ENCODE measurements at regions not wholly inside any gene's neighbourhood (a gene's known extent, or its start where the extent isn't known, plus 50 kb on each side); places are given as distances from the start of the nearest gene placed in this dataset.
"Not testable (repeated sequence)": the region's sequence is repeated elsewhere in the genome, so short reads cannot be mapped to it uniquely, and the experiment has no call there.

DNA sequence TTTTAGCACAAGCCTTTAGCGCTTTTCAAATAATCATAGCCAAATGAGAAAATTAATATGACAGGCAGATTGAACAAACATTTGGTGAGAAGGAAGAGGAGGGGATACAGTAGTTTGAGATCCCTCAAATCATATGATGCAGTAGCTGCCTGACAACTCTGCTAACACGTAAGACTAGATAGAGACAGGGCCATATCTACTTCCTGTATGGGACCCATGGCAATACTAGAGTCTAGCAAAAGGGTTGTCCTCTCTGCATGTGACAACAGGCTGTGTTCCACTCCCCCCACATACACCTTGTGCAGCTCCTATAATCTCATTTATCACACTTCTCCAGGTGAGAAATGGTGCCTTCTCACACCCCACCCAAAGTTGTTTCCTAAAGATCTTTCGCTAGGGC lies 106.3 kb upstream of the NBPF26 start:
- DNase-seq, result not testable (repeated sequence)

DNA sequence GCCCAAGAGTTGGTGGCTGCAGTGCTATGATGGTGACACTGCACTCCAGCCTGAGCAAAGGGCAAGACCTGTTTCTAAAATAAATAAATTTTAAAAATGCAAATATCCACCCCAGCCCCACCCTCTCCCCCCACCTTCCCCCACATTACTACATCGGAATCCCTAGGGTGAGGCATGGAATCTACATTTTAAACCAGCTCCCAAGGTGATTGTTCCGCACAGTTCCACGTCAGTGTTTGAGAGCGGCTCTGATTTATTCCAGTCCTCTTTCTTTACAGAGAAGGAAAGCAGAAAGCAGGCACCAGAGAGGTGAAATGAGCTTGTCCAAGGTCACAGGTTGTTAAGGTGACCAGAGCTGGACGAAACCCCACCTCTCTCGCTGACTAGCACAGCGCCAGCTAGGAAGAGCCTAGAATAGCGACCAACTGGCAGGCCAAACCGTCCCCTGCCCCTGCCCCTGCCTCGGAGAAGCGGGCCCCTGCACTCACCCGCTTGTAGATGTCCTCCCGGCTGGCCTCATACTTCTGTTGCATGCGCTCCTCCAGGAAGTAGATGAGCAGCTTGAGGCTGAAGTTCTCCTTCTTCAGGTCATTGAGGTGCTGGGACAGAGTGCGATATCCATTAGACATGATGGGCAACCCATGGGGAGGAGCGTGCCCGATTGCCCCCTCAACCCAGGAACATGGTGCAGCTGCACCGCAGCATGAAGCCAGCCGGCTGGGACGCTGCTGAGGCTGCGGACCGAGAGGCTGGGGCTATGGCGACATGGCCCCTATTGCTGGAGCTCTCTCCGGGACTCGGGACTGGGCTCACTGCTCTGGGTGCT lies 103.7 kb upstream of the NBPF26 start:
- not testable (repeated sequence) for DNase-seq

DNA sequence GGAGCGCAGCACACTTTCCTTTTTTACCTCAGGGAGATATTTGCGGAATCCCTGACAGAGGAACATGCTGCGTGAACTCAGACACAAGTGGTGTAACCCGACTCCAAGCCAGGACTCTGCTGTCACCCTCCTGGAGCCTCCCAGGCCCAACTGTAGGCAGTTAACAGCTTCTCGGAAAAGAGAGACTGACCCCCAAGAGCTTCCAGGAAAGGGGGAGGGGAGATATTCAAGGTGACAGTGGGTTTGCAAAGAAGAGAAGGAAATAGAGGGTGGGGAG lies 103.1 kb upstream of the NBPF26 start:
- DNase-seq, result not testable (repeated sequence)

DNA sequence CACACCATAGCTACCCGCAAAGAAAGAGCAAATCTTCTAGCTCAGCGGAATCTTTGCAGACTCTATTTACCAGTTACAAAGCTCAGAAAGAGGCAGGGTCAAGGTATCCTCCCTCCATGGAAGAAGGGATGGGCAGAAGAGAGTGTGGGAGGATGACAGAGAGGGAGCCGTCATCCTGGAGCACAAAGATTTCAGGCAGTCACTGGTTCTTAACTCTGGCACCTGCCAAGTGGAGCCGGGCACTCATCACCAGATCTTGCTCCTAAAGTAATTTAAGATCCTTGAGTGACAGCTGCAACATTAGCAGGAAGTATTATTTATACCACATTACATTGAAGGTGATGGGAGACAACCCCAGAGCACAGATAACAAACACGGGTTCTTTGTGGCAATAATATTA lies 102.5 kb upstream of the NBPF26 start:
- DNase-seq, result not testable (repeated sequence)

GRCh38 chr1:120623539-120623938 lies 100.2 kb upstream of the NBPF26 start:
- DNase-seq, result not testable (repeated sequence)

GRCh38 chr1:120624565-120625064 lies 99.1 kb upstream of the NBPF26 start:
- DNase-seq, result not testable (repeated sequence)

- not testable (repeated sequence) for DNase-seq
Observed at GRCh38 chr1:120629832-120630455, 93.8 kb upstream of the NBPF26 start.

DNA sequence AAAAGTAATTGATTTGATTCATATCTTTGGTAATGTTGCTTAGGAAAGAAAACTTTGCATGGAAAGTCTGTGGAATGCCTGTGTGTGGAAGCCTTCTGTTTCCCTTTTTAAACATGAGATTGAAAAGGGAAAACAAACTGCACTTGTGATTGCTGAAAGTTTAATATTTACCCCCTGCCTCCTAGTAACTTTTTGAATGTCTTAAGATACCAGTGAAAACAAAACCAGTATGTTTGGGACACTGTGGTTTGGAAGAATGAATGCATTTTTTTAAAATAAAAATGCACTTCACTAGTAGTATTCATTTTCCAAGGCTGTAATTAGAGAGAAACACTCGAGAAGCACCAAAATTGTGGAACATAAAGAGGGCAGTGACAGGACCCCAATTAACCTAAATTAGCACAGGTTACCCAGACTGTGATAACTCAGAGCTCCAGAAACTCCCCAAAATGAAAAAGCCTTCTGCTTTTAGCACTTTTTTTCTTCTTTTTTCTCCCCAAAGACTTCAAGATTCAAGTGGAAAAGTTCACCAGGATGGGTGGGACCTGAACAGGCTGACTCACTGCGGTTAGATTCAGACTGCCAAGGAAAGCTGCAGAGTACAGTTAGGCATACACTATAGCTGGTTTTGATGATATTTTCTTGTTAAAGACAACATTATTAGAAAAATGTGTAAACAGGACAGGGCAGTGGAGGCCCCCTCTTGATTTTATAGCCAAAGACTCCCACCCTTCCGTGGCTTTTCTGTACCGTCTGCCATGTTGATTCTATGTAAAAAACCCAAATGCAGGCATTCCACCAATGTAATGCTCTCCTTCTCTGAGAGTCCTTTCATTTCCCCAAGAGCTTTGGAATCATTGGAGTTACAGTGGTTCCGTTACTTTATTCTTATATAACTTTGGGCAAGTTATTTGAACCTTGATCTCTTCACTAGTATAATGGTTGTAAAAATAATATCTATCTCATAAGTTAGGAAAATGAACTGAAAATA lies 88.6 kb upstream of the NBPF26 start:
- not testable (repeated sequence) for DNase-seq

DNA sequence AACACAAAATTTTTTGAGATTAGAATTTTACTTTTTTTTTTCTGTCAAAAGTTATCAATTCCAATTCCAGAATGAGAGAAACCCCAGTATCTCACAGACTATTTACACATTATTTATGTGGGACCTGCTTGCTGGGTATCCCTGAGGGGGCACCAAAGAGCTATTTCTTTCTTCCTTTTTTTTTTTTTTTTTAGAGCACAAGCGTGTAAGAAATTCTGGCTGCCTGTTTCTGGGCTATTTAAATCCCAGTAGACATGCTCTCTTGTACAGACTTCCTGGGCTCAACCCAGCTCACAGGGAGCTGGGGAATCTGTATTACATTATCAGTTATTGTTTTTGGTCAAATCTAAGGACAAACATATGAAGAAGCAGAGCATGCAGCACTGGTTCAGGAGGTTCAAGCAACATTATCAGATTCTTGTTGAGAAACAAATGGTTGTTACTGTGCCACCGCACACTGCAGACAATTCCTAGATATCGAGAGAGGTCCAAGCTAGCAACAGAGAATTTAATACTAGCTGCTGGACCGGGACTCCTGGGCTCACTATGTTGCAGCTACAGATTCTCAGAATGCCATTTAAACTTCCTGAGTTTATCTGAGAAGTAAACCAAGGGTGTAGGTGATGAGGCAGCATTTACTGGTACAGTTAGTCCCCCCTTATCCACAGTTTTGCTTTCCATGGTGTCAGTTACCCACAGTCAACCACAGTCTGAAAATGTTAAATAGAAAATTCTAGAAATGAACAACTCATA lies 83.3 kb upstream of the NBPF26 start:
- not testable (repeated sequence) for DNase-seq

- DNase-seq, result not testable (repeated sequence)
Observed at GRCh38 chr1:120641014-120641302, 82.8 kb upstream of the NBPF26 start.

GRCh38 chr1:120647182-120647581 lies 76.6 kb upstream of the NBPF26 start:
- not testable (repeated sequence) for DNase-seq

DNA sequence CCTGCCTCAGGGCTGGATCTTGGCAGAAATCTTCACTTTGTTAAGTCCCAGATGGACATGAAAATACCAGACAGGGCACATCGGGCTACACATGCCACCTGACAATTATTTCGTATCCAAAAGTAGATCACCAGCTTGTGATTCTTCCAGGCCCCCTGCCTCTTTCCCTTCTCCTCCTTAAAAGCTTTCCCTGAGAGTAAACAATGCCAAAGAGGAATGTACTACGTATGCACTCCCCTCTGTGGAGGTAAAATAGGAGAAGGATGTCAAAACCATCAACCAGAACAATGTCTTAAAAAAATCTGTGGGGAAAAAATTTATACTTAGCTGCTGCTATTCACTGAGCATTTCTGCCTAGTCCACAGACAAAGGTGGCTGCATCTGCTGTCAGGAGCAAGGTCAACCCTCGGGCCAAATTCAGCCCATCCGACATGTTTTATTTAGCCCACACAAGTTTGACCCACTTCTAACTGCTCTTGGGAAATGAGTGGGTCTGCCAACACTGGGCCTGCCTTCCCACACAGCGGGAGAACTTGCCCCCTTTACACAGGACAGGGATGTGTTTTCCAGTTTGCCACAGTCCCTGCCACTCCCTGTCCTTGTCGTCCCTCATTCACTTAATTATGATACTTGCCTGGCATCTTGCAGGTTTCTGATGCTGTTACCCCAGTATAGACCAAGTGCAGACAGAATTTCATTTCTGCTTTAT lies 74.7 kb upstream of the NBPF26 start:
- DNase-seq, result not testable (repeated sequence)

- DNase-seq, result not testable (repeated sequence)
Observed at GRCh38 chr1:120649730-120650129, 74.0 kb upstream of the NBPF26 start.

GRCh38 chr1:120654114-120654513 lies 69.6 kb upstream of the NBPF26 start:
- DNase-seq, result not testable (repeated sequence)

DNA sequence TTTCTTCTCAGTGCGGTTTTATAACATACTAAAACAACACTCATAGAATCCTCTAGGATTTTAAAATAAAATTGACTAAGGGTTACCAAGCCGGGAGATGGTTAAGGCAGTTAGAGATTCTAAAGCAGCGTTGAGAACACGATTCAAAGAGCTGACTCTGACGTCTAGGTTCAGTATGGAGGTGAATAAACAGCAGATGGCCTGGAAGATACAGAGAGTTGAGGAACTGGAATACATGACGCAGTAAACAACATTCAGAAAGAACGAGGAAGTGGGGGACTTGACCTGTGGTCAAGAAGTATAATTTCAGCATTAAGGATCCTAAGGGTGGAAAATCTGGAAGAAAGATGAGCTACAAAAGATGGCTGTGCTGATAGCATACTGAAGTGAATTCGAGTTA lies 68.4 kb upstream of the NBPF26 start:
- DNase-seq, result not testable (repeated sequence)

DNA sequence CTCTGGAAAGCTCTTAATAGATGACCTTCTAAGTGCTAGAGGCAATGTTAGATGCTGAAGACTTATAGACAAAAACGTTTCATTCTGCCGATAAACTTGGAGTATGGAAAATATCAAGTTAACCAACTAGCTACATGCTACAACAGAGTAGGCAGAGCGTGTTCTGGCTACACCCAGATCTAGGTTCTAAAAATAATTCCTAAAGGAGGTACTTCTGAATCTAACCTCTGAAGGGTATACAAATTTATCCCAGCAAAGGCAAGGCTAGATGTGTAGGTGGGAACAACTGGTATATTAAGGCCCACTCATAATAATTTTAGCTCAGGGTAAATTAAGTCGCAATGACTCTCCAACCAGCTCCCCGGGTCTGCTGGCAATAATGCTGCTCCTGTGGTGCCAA lies 67.6 kb upstream of the NBPF26 start:
- DNase-seq, result not testable (repeated sequence)

DNA sequence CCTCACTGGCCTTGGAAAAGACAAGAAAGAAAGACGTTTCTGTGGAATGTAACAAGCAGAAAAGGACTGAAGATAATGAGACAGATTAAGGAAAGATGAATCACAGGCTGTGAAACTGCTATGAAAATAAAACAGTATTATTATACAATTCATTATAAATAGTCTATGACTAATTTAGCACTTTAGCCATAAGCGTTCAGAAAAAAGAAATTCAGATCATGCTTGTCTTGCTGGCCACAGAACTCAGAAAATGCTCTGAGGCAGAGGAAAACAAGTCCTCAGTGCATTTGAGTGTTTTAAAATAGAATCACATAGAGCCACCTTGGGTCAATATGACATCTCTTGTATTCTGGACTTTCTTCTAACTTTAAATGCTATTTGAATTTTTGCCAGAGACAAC lies 65.9 kb upstream of the NBPF26 start:
- not testable (repeated sequence) for DNase-seq

- not testable (repeated sequence) for DNase-seq
Observed at GRCh38 chr1:120658622-120659021, 65.1 kb upstream of the NBPF26 start.

DNA sequence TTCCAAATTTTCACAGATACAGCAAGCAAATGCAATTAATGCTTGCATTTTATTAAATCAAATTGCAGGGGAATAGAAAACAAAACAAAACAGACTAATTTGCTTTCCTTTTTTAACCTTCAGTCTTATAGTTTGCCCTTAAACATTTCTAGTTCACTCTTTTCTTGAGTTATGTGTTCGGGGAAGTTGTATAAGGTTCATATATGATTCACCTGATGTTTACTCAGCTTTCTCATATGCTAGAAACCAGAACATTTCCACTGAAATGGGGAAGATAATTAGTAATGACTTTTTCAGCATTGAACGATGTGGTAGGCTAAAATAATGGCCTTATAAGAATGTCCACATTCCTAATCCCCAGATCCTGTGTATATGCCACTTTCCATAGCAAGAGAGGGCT lies 64.6 kb upstream of the NBPF26 start:
- not testable (repeated sequence) for DNase-seq

- not testable (repeated sequence) for DNase-seq
Observed at GRCh38 chr1:120664376-120665249, 59.1 kb upstream of the NBPF26 start.

DNA sequence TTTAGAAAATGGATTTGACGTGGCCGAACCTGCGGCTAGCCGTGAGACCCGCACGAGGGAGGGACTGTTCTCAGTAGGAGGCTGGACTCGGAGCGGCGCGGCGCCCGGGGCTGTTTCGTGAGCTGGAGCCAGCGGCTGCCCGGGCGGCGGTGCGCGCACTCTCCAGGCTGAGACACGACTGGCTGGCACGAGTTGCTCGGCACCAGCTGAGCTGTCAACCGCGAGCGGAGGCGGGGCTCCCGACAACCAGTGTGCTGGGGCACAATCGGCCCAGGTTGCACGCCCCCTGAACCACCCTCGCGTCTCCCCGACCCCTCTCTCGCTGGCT lies 58.5 kb upstream of the NBPF26 start:
- peak; percentile 2 for DNase-seq

Data from activated CD4-positive, alpha-beta T cell treated with anti-CD3 and anti-CD28 coated beads, Interleukin-2, amount 50 U/mL, for 1 hour (primary cell).